ENCODE measurements at regions not wholly inside any gene's neighbourhood (a gene's known extent, or its start where the extent isn't known, plus 50 kb on each side); places are given as distances from the start of the nearest gene placed in this dataset.
A peak's percentile ranks its signal among the peaks of the same experiment; 100 is the strongest.

GRCh38 chr3:102163039-102163817, 271.6 kb upstream of the ZPLD1 start:
- no peak for TF ChIP-seq L3MBTL2 (conservative IDR thresholded peaks at IDR 0.05)
- 0 out of 2 replicates have a peak, but pooled peaks have one; percentile 32 for TF ChIP-seq PKNOX1 (IDR thresholded peaks at IDR 0.05)
- no peak for TF ChIP-seq NFRKB (IDR thresholded peaks at IDR 0.05)
- TF ChIP-seq SP1 (IDR thresholded peaks at IDR 0.05): no peak
- no peak for TF ChIP-seq FOXM1 (IDR thresholded peaks at IDR 0.05; ENCODE audit: borderline replicate concordance)
- DNase-seq (ENCODE audit: extremely low spot score): peak; percentile 24
- ChIA-PET POLR2A (interaction anchor here (0.9 kb wide), 1 partner anchor 314 kb away, joined by 4 read pairs; the partner anchor contains the start of gene NFKBIZ), CTCF (interaction anchor here (1.0 kb wide), 1 partner anchor 231 kb away, joined by 3 read pairs; no protein-coding TSS in a partner anchor)

DNA sequence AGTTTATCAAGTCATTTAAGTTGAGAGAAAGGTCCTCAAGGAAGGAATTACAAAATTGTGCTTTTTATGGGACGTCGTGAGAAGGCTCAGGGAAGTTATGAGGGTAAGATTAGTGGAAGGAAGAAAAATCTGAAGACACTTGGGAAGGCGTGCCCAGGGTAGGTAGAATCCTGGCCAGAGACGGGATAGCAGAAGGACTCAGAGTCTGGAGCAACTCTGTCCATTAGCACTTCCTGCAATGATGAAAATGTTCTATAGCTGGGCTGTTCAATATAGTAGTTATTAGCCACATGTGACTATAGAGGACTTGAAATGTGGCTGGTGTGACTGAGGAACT, 271.0 kb upstream of the ZPLD1 start:
- ChIA-PET POLR2A (no interaction called here), CTCF (no interaction called here)
- DNase-seq (ENCODE audit: extremely low spot score): no peak
- TF ChIP-seq HDGF (IDR thresholded peaks at IDR 0.05; ENCODE audit: borderline replicate concordance) (no peak), CTBP1 (IDR thresholded peaks at IDR 0.05; ENCODE audit: borderline replicate concordance) (no peak), FOXK2 (IDR thresholded peaks at IDR 0.05) (no peak), ARNT (IDR thresholded peaks at IDR 0.05) (no peak), TARDBP (IDR thresholded peaks at IDR 0.05) (no peak), ZNF384 (IDR thresholded peaks at IDR 0.05) (no peak), FOXA1 (IDR thresholded peaks at IDR 0.05) (no peak), SUZ12 (IDR thresholded peaks at IDR 0.05) (no peak), BHLHE40 (IDR thresholded peaks at IDR 0.05; ENCODE audit: borderline replicate concordance) (no peak), PKNOX1 (IDR thresholded peaks at IDR 0.05) (no peak), L3MBTL2 (conservative IDR thresholded peaks at IDR 0.05) (no peak), FOXM1 (IDR thresholded peaks at IDR 0.05; ENCODE audit: borderline replicate concordance) (no peak), NFRKB (IDR thresholded peaks at IDR 0.05) (no peak), ELF4 (IDR thresholded peaks at IDR 0.05) (no peak), LEF1 (IDR thresholded peaks at IDR 0.05; ENCODE audit: borderline replicate concordance) (no peak)

DNA sequence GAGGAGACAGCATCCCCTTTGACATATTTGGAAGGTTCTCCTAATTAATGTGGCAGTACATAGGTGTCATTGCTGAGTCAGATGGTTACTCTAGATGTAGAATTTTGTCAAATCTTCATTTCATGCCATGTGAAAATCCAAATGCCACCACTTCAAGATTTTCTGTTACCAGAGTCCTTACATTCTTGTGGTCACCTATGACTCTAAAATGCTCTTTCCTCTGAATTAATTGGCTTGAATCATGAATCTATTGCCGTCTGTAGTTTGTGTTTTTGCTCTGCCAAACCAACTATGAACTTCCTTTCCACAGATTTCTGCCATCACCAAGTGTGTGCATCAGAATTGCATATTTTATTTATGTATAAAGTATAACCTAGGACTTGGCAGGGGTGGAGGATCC, 269.4 kb upstream of the ZPLD1 start:
- no peak for DNase-seq (ENCODE audit: extremely low spot score)
- CTCF ChIA-PET: no interaction called here
- TF ChIP-seq FOXM1 (IDR thresholded peaks at IDR 0.05; ENCODE audit: borderline replicate concordance) (no peak), SUZ12 (IDR thresholded peaks at IDR 0.05) (no peak), NFRKB (IDR thresholded peaks at IDR 0.05) (no peak), TARDBP (IDR thresholded peaks at IDR 0.05) (no peak), FOXK2 (IDR thresholded peaks at IDR 0.05) (no peak)
- POLR2A ChIA-PET: no interaction called here

DNA sequence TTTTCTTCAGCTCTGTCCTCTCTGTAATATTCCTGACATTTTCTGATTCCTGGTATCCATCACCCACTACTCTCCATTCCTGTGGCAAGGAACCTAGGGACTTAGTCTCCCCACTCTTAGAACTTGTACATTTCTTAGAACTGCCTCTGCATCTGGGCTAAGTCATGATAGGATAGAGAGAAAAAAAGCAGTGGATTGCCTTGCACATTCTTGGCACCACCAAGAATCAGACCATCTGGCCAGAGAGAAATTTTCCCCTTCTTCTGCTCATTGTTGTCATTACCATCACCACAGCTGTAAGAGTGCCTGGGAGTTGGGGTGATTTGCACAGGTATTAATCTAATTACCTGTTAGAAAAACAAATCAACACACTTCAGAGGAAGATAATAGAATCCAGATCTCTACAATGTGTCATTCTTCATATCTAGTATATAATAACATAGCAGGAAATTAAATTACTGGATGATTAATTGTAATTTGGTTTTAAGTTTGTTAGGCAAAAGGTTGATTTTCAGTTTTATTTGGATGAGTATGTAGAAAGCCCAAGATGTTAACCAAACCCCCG, 264.8 kb upstream of the ZPLD1 start:
- TF ChIP-seq FOXA1 (IDR thresholded peaks at IDR 0.05) (no peak), HDGF (IDR thresholded peaks at IDR 0.05; ENCODE audit: borderline replicate concordance) (no peak), ELF4 (IDR thresholded peaks at IDR 0.05) (no peak), TARDBP (IDR thresholded peaks at IDR 0.05) (no peak), L3MBTL2 (conservative IDR thresholded peaks at IDR 0.05) (no peak), ZNF384 (IDR thresholded peaks at IDR 0.05) (no peak), SUZ12 (IDR thresholded peaks at IDR 0.05) (no peak)
- ChIA-PET POLR2A (no interaction called here), CTCF (no interaction called here)
- no peak for DNase-seq (ENCODE audit: extremely low spot score)

- CTCF ChIA-PET: interaction anchor here (0.5 to 0.6 kb wide), 2 partner anchors 367 to 1908 kb away, joined by 3 to 4 read pairs; no protein-coding TSS in a partner anchor
- POLR2A ChIA-PET: no interaction called here
- TF ChIP-seq L3MBTL2 (conservative IDR thresholded peaks at IDR 0.05): no peak
- TF ChIP-seq HDGF (IDR thresholded peaks at IDR 0.05; ENCODE audit: borderline replicate concordance): no peak
- TF ChIP-seq ZNF384 (IDR thresholded peaks at IDR 0.05): no peak
- DNase-seq (ENCODE audit: extremely low spot score): no peak
These were observed 264.3 kb upstream of the ZPLD1 start for GRCh38 chr3:102170545-102170944.

GRCh38 chr3:102174312-102174712, 260.5 kb upstream of the ZPLD1 start:
- ChIA-PET CTCF (no interaction called here), POLR2A (no interaction called here)
- no peak for DNase-seq (ENCODE audit: extremely low spot score)
- TF ChIP-seq TARDBP (IDR thresholded peaks at IDR 0.05) (no peak), SP1 (IDR thresholded peaks at IDR 0.05) (no peak), L3MBTL2 (conservative IDR thresholded peaks at IDR 0.05) (no peak), ARNT (IDR thresholded peaks at IDR 0.05) (no peak), FOXM1 (IDR thresholded peaks at IDR 0.05; ENCODE audit: borderline replicate concordance) (no peak), FOXA1 (IDR thresholded peaks at IDR 0.05) (no peak), BHLHE40 (IDR thresholded peaks at IDR 0.05; ENCODE audit: borderline replicate concordance) (no peak), ZNF384 (IDR thresholded peaks at IDR 0.05) (no peak), ELF4 (IDR thresholded peaks at IDR 0.05) (no peak), PKNOX1 (IDR thresholded peaks at IDR 0.05) (no peak), FOXK2 (IDR thresholded peaks at IDR 0.05) (no peak), SUZ12 (IDR thresholded peaks at IDR 0.05) (no peak), NFRKB (IDR thresholded peaks at IDR 0.05) (no peak), HDGF (IDR thresholded peaks at IDR 0.05; ENCODE audit: borderline replicate concordance) (no peak), LEF1 (IDR thresholded peaks at IDR 0.05; ENCODE audit: borderline replicate concordance) (no peak), CTBP1 (IDR thresholded peaks at IDR 0.05; ENCODE audit: borderline replicate concordance) (no peak)

Data from HEK293T (cell line).